ENCODE measurements at regions not wholly inside any gene's neighbourhood (a gene's known extent, or its start where the extent isn't known, plus 50 kb on each side); places are given as distances from the start of the nearest gene placed in this dataset.

GRCh38 chr4:58808817-58809216, 1698.6 kb upstream of the IGFBP7 start:
- Mint-ChIP-seq H3K4me3 (no peak overlapping the region), H3K27ac (no peak overlapping the region), H3K9me3 (peaks cover 0 to 37% (median 9%) of the 10 kb centered on the region in 7 donors), H3K27me3 (no peaks in the 10 kb centered on the region), H3K4me1 (peaks cover 0 to 5% (median 0%) of the 10 kb centered on the region in 4 donors), H3K36me3 (no peaks in the 10 kb centered on the region)
- no peaks in the 10 kb centered on the region for H3K4me1 ChIP-seq (ENCODE audit: control insufficient read depth, insufficient read depth, low read length, poor library complexity, severe bottlenecking)
- no peaks in the 10 kb centered on the region for H3K27me3 ChIP-seq (ENCODE audit: control insufficient read depth, insufficient read depth, low read length)
- no peak overlapping the region for H3K4me3 ChIP-seq (ENCODE audit: low read depth, low read length)
- H3K27ac ChIP-seq (ENCODE audit: insufficient read depth, low read length, poor library complexity, severe bottlenecking) = no peak overlapping the region
- no peaks in the 10 kb centered on the region for H3K36me3 ChIP-seq (ENCODE audit: control insufficient read depth, insufficient read depth, low read length)
- no peaks in the 10 kb centered on the region for H3K9me3 ChIP-seq (ENCODE audit: control insufficient read depth in 2 of 2, low read length in 2 of 2)
- ATAC-seq (ENCODE audit: low read depth in 2 of 2) (no peak), DNase-seq (no peak)

DNA sequence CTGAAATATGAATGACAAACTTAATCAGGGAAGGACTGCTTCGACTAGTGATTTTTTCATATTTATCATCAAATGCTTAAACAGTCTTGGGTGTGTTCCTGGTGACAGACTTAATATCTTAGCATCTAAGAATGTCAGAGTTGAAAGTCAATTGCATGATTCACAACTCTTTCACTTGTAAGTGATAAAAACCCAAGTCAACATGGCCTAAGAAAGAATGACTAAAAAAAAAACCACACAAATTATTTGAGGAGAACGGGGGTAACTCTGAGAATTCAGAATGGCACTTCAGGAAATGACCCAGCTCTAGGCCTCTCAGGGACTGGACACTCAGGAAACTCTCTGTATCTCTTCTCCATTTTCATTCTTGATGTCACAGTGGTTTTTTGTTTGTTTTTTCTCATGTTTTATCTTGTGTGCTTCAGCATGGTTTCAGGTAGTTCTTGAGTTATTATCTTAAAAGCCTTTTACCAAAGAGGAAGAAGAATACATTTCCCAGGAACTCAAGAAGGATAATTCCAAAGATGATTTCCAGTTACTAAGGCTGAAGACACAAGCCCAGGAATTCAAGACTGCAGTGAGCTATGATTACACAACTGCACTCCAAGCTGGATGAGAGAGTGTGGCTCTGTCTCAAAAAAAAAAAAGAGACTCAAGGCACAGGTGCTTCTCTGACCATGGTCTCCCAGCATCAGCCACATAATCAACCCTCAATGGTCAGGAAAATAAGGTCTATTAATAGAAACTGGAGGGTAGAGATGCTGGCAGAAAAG, 1697.8 kb upstream of the IGFBP7 start:
- Mint-ChIP-seq H3K36me3 (no peaks in the 10 kb centered on the region), H3K4me3 (no peak overlapping the region), H3K9me3 (peaks cover 0 to 39% (median 11%) of the 10 kb centered on the region in 7 donors), H3K27ac (no peak overlapping the region), H3K27me3 (no peaks in the 10 kb centered on the region), H3K4me1 (peaks cover 0 to 5% (median 0%) of the 10 kb centered on the region in 4 donors)
- Histone ChIP-seq H3K4me3 (ENCODE audit: low read depth, low read length) (no peak overlapping the region), H3K36me3 (ENCODE audit: control insufficient read depth, insufficient read depth, low read length) (no peaks in the 10 kb centered on the region), H3K27me3 (ENCODE audit: control insufficient read depth, insufficient read depth, low read length) (no peaks in the 10 kb centered on the region), H3K9me3 (ENCODE audit: control insufficient read depth in 2 of 2, low read length in 2 of 2) (no peaks in the 10 kb centered on the region), H3K4me1 (ENCODE audit: control insufficient read depth, insufficient read depth, low read length, poor library complexity, severe bottlenecking) (no peaks in the 10 kb centered on the region), H3K27ac (ENCODE audit: insufficient read depth, low read length, poor library complexity, severe bottlenecking) (no peak overlapping the region)
- ATAC-seq (ENCODE audit: low read depth in 2 of 2) (no peak), DNase-seq (no peak)

GRCh38 chr4:58776627-58777026, 1666.4 kb upstream of the IGFBP7 start:
- Mint-ChIP-seq H3K4me3 (no peak overlapping the region), H3K36me3 (no peaks in the 10 kb centered on the region), H3K27ac (no peak overlapping the region), H3K9me3 (peaks cover 3 to 19% (median 4%) of the 10 kb centered on the region in 7 donors), H3K27me3 (no peaks in the 10 kb centered on the region), H3K4me1 (no peaks in the 10 kb centered on the region)
- Histone ChIP-seq H3K27me3 (ENCODE audit: control insufficient read depth, insufficient read depth, low read length) (no peaks in the 10 kb centered on the region), H3K4me1 (ENCODE audit: control insufficient read depth, insufficient read depth, low read length, poor library complexity, severe bottlenecking) (no peaks in the 10 kb centered on the region), H3K27ac (ENCODE audit: insufficient read depth, low read length, poor library complexity, severe bottlenecking) (no peak overlapping the region), H3K4me3 (ENCODE audit: low read depth, low read length) (no peak overlapping the region), H3K36me3 (ENCODE audit: control insufficient read depth, insufficient read depth, low read length) (no peaks in the 10 kb centered on the region), H3K9me3 (ENCODE audit: control insufficient read depth in 2 of 2, low read length in 2 of 2) (peaks cover 0 to 2% of the 10 kb centered on the region in 2 experiments)
- ATAC-seq (ENCODE audit: low read depth in 2 of 2) (no peak), DNase-seq (no peak)

DNA sequence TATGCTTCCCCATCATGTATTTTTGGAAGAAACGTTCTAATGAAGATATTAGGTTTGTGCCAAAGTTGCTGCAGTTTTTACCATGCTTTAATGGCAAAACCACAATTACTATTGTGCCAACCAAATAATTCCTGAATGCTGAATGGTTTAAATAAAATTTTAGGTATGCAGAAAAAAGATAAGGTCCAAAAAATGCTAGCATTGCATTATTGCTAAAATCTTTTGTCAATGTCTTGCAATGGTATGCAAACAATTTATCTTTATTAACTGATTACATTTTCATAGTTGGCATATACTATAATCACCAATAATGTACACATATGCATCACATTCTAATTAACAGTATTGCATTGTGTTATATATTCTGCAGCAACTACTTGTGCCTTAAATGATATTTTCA, 1657.4 kb upstream of the IGFBP7 start:
- peaks cover 0 to 16% (median 5%) of the 10 kb centered on the region in 7 donors for H3K9me3 Mint-ChIP-seq
- H3K27ac ChIP-seq (ENCODE audit: insufficient read depth, low read length, poor library complexity, severe bottlenecking) = no peak overlapping the region
- H3K4me3 Mint-ChIP-seq = no peak overlapping the region
- H3K36me3 Mint-ChIP-seq = no peaks in the 10 kb centered on the region
- no peak overlapping the region for H3K4me3 ChIP-seq (ENCODE audit: low read depth, low read length)
- DNase-seq = no peak
- peaks cover 2 to 7% of the 10 kb centered on the region in 2 experiments for H3K9me3 ChIP-seq (ENCODE audit: control insufficient read depth in 2 of 2, low read length in 2 of 2)
- no peak overlapping the region for H3K27ac Mint-ChIP-seq
- H3K27me3 Mint-ChIP-seq = no peaks in the 10 kb centered on the region
- ATAC-seq (ENCODE audit: low read depth in 2 of 2) = no peak
- no peaks in the 10 kb centered on the region for H3K27me3 ChIP-seq (ENCODE audit: control insufficient read depth, insufficient read depth, low read length)
- H3K4me1 Mint-ChIP-seq = no peaks in the 10 kb centered on the region
- no peaks in the 10 kb centered on the region for H3K36me3 ChIP-seq (ENCODE audit: control insufficient read depth, insufficient read depth, low read length)
- no peaks in the 10 kb centered on the region for H3K4me1 ChIP-seq (ENCODE audit: control insufficient read depth, insufficient read depth, low read length, poor library complexity, severe bottlenecking)

DNA sequence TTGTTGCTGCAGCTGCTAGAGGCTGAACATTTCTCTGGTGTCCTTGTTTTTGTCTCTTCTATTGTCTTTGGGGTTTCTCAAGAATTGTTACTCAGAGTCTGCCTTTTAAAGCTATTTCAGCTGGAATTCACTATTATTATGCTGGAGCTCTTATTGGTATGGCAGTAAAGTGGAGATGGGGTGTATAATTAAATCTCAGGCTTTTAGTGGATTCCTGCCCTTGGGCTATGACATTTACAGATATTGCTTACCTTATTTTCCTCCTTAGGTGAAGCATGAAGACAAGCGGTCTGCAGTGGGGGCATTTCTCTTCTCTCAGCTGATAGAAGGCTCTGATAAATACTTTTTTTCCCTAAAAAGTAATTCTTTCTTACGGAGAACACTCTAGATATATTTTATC, 1656.6 kb upstream of the IGFBP7 start:
- peaks cover 0 to 7% of the 10 kb centered on the region in 2 experiments for H3K9me3 ChIP-seq (ENCODE audit: control insufficient read depth in 2 of 2, low read length in 2 of 2)
- Mint-ChIP-seq H3K27me3 (no peaks in the 10 kb centered on the region), H3K4me3 (no peak overlapping the region), H3K36me3 (no peaks in the 10 kb centered on the region), H3K4me1 (no peaks in the 10 kb centered on the region), H3K27ac (no peak overlapping the region), H3K9me3 (peaks cover 0 to 13% (median 4%) of the 10 kb centered on the region in 7 donors)
- H3K4me1 ChIP-seq (ENCODE audit: control insufficient read depth, insufficient read depth, low read length, poor library complexity, severe bottlenecking) = no peaks in the 10 kb centered on the region
- no peak overlapping the region for H3K27ac ChIP-seq (ENCODE audit: insufficient read depth, low read length, poor library complexity, severe bottlenecking)
- ATAC-seq (ENCODE audit: low read depth in 2 of 2) (no peak), DNase-seq (no peak)
- H3K4me3 ChIP-seq (ENCODE audit: low read depth, low read length) = no peak overlapping the region
- no peaks in the 10 kb centered on the region for H3K27me3 ChIP-seq (ENCODE audit: control insufficient read depth, insufficient read depth, low read length)
- no peaks in the 10 kb centered on the region for H3K36me3 ChIP-seq (ENCODE audit: control insufficient read depth, insufficient read depth, low read length)

GRCh38 chr4:58761563-58761962, 1651.4 kb upstream of the IGFBP7 start:
- H3K9me3 Mint-ChIP-seq = peaks cover 0 to 8% (median 4%) of the 10 kb centered on the region in 7 donors
- DNase-seq = no peak

DNA sequence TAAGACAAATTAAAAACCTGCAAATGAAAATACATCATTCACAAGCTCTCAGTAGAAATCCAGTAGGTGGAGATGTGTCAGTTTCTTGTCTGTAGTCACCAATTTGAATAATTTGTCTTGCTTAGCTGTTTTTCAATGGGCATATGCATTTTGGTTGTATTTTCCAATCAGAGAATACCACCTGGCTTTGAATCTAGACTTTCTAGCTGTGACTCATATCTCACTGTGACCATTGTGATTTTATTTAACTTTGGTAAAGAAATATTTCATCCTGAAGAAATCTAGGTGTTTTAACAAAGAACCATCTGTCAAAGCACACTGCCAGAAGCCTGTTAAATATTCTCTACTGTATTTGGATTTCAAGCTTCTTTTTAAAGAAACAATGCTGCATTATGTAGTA, 1650.6 kb upstream of the IGFBP7 start:
- Mint-ChIP-seq H3K4me3 (no peak overlapping the region), H3K9me3 (peaks cover 0 to 8% (median 4%) of the 10 kb centered on the region in 7 donors), H3K36me3 (no peaks in the 10 kb centered on the region), H3K4me1 (no peaks in the 10 kb centered on the region), H3K27me3 (no peaks in the 10 kb centered on the region), H3K27ac (no peak overlapping the region)
- Histone ChIP-seq H3K27ac (ENCODE audit: insufficient read depth, low read length, poor library complexity, severe bottlenecking) (no peak overlapping the region), H3K4me1 (ENCODE audit: control insufficient read depth, insufficient read depth, low read length, poor library complexity, severe bottlenecking) (no peaks in the 10 kb centered on the region), H3K36me3 (ENCODE audit: control insufficient read depth, insufficient read depth, low read length) (no peaks in the 10 kb centered on the region), H3K27me3 (ENCODE audit: control insufficient read depth, insufficient read depth, low read length) (no peaks in the 10 kb centered on the region), H3K9me3 (ENCODE audit: control insufficient read depth in 2 of 2, low read length in 2 of 2) (no peaks in the 10 kb centered on the region), H3K4me3 (ENCODE audit: low read depth, low read length) (no peak overlapping the region)
- no peak for DNase-seq
- no peak for ATAC-seq (ENCODE audit: low read depth in 2 of 2)

More at GRCh38 chr4:58761563-58761962, 1651.4 kb upstream of the IGFBP7 start:
- H3K27ac ChIP-seq (ENCODE audit: insufficient read depth, low read length, poor library complexity, severe bottlenecking) = no peak overlapping the region
- H3K4me1 Mint-ChIP-seq = no peaks in the 10 kb centered on the region
- no peaks in the 10 kb centered on the region for H3K9me3 ChIP-seq (ENCODE audit: control insufficient read depth in 2 of 2, low read length in 2 of 2)
- no peaks in the 10 kb centered on the region for H3K4me1 ChIP-seq (ENCODE audit: control insufficient read depth, insufficient read depth, low read length, poor library complexity, severe bottlenecking)
- ATAC-seq (ENCODE audit: low read depth in 2 of 2) = no peak
- no peak overlapping the region for H3K4me3 Mint-ChIP-seq
- no peaks in the 10 kb centered on the region for H3K36me3 ChIP-seq (ENCODE audit: control insufficient read depth, insufficient read depth, low read length)
- H3K27ac Mint-ChIP-seq = no peak overlapping the region
- H3K36me3 Mint-ChIP-seq = no peaks in the 10 kb centered on the region
- no peak overlapping the region for H3K4me3 ChIP-seq (ENCODE audit: low read depth, low read length)
- H3K27me3 Mint-ChIP-seq = no peaks in the 10 kb centered on the region
- H3K27me3 ChIP-seq (ENCODE audit: control insufficient read depth, insufficient read depth, low read length) = no peaks in the 10 kb centered on the region

- H3K4me1 ChIP-seq (ENCODE audit: control insufficient read depth, insufficient read depth, low read length, poor library complexity, severe bottlenecking) = no peaks in the 10 kb centered on the region
- ATAC-seq (ENCODE audit: low read depth in 2 of 2) = no peak
- H3K27ac Mint-ChIP-seq = no peak overlapping the region
- peaks cover 0 to 8% (median 4%) of the 10 kb centered on the region in 7 donors for H3K9me3 Mint-ChIP-seq
- no peaks in the 10 kb centered on the region for H3K36me3 ChIP-seq (ENCODE audit: control insufficient read depth, insufficient read depth, low read length)
- H3K4me3 ChIP-seq (ENCODE audit: low read depth, low read length) = no peak overlapping the region
- H3K27ac ChIP-seq (ENCODE audit: insufficient read depth, low read length, poor library complexity, severe bottlenecking) = no peak overlapping the region
- H3K9me3 ChIP-seq (ENCODE audit: control insufficient read depth in 2 of 2, low read length in 2 of 2) = no peaks in the 10 kb centered on the region
- no peak overlapping the region for H3K4me3 Mint-ChIP-seq
- H3K27me3 Mint-ChIP-seq = no peaks in the 10 kb centered on the region
- H3K4me1 Mint-ChIP-seq = no peaks in the 10 kb centered on the region
- H3K27me3 ChIP-seq (ENCODE audit: control insufficient read depth, insufficient read depth, low read length) = no peaks in the 10 kb centered on the region
- DNase-seq = no peak
- H3K36me3 Mint-ChIP-seq = no peaks in the 10 kb centered on the region
Measured at GRCh38 chr4:58760100-58760499, 1649.9 kb upstream of the IGFBP7 start.

All from CD4-positive, CD25-positive, alpha-beta regulatory T cell (primary cell).